CD1c-positive myeloid dendritic cell (primary cell): ENCODE measurements at regions not wholly inside any gene's neighbourhood (a gene's known extent, or its start where the extent isn't known, plus 50 kb on each side); places are given as distances from the start of the nearest gene placed in this dataset.

Experiments
- DNase-seq: peaks from one replicate; pipeline ENCODE4 v3.0.0-alpha.2; 2016; ENCODE audit errors: extremely low spot score

- no peak for DNase-seq
These were observed 970.2 kb upstream of the TYRP1 start for GRCh38 chr9:11722957-11723356.

DNA sequence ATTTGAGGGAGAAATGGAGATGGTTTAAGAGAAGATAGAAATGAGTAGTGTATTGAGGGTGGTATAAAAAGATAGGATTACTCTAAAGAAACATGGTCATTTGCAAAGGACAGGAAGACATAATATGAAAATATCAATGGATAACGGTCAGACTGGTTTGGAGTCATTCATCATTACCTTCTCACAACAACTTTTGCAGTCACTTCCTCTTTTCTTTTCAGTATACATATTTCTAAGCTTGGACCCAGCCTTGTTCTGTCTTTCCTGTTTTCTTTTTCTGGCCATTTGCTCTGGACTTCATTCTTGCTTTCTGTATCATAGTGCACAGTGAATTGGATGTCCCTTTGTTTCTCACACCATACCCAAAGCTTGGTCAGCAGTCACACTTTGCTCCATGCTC is 966.5 kb upstream of the TYRP1 start:
- DNase-seq, result no peak

GRCh38 chr9:11735391-11735790 is 957.8 kb upstream of the TYRP1 start:
- no peak for DNase-seq

- DNase-seq, result no peak
These were observed 950.7 kb upstream of the TYRP1 start for GRCh38 chr9:11742471-11742870.

GRCh38 chr9:11743356-11743755 is 949.8 kb upstream of the TYRP1 start:
- DNase-seq, result no peak

DNA sequence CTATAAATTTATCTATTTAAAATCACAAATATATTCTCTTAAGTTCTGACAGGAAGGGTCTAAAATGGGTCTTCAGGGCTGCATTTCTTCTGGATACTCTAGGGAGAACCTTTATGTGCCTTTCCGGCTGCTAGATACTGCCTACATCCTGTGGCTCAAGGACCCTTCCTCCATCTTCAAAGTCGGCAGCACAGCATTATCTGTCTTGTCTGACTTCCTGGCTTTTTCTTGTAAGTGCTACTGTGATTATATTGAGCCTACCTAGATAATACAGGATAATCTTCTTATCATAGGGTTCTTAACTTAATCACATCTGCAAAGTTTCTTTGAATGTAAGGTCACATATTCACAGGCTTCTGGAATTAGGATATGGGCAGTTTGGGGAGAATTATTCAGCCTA is 943.8 kb upstream of the TYRP1 start:
- no peak for DNase-seq

DNA sequence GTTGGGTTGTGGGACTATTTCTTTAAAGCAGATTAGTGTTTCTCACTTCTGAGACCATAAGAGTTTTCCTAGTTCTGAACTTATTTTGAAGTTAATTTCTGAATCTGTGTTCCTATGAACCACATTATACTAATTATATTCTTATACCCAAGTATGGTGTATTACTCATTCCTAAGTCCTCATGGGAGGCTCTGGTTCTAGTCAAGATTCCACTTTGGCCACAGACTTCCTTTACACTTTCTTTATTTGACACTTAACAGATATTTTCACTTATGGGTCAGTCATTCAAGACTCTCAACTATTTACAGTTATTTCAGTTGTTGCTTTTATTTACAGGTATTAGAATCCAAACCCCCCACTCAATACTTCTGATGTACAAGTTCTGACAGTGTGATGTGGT is 937.2 kb upstream of the TYRP1 start:
- DNase-seq, result no peak

GRCh38 chr9:11757408-11757807 is 935.8 kb upstream of the TYRP1 start:
- no peak for DNase-seq

DNA sequence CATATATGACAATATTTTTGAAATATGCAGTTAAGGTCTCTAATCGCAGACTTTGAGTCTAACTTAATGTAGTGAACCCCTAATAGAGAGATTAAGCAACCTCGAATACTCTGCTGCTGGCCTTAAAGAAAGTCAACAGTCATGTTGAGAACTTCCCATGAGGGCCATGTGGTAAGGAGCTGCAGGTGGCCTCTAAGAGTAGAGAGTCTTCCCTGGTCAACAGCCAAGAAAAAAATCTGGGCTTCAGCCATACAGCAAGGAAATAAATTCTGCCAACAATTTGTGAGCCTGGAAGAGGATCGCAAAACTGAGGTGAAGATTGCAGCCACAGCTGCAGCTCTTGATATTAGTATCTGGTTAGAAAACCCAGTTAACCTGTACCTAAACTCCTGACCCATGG is 935.2 kb upstream of the TYRP1 start:
- no peak for DNase-seq

GRCh38 chr9:11779971-11780370 is 913.2 kb upstream of the TYRP1 start:
- DNase-seq, result no peak

GRCh38 chr9:11792870-11793269 is 900.3 kb upstream of the TYRP1 start:
- no peak for DNase-seq

GRCh38 chr9:11794984-11795383 is 898.2 kb upstream of the TYRP1 start:
- no peak for DNase-seq

- no peak for DNase-seq
These were observed 887.2 kb upstream of the TYRP1 start for GRCh38 chr9:11805969-11806368.

DNA sequence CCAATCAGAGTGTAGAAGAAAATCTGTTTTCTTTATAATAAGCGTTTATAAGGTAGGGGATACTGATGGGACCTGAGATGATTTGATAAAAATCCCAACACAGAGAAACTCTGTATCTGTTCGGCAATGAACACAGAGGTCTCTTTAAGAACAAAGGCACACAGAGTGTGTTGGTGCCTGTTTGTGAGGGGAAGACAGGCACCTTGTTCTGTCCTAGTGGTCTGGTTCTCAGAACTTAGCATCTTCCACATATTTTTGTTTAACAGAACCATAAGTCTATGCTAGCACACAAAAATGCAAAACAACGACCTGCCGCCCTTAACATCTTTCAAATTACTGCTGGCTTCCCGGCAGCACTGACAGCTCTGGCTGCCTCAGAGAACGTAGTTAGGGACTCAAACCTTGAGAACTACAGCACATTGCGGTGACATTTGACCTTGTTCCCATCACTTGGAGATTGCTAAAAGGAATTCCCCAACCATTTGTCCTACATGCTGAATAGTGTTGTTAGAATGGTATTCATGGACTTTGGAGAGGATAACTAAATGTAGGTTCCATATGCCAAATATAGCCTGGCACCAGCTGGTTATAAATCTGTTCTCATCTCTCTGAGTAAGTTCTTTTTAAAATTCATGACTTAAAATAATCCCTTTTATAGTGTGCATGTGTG is 871.7 kb upstream of the TYRP1 start:
- DNase-seq, result no peak

DNA sequence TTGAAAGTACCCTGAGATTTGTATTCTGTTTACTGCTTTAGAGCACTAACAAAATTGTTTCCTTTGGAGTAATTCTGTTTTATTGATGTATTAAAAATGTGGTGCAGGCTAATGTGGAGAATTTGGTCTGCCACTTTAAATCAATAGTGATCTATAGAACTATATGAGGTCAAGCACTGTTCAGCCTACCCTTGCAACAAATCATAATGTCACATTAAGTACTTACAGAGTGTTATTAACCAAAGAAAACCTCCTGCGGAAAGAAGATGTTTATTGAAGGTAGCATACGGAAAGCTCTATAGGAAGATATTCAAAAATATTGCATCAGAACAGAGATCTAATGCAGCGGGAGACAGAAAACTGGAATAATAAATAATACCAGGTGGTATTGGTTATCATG is 865.0 kb upstream of the TYRP1 start:
- DNase-seq, result no peak

- no peak for DNase-seq
These were observed 860.1 kb upstream of the TYRP1 start for GRCh38 chr9:11833056-11833455.

DNA sequence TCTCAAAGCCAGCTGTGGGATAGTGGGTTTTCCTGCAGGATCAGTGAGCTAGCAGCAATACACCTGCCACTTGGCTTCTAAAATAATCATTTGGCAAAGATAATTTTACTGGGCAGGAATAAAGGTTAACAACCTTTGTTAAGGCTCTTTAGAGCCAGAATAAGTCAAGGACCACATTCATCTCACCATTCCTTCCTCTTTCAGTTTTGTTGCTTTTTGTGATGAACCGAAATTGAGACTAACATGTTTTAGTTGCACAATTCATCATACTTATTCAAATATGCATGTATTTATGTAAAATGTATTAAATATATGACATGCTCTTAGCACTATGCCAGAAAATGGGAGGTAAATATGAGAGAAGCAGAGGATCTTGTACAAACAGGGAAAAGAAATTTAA is 824.4 kb upstream of the TYRP1 start:
- no peak for DNase-seq

GRCh38 chr9:11871852-11872251 is 821.3 kb upstream of the TYRP1 start:
- no peak for DNase-seq

DNA sequence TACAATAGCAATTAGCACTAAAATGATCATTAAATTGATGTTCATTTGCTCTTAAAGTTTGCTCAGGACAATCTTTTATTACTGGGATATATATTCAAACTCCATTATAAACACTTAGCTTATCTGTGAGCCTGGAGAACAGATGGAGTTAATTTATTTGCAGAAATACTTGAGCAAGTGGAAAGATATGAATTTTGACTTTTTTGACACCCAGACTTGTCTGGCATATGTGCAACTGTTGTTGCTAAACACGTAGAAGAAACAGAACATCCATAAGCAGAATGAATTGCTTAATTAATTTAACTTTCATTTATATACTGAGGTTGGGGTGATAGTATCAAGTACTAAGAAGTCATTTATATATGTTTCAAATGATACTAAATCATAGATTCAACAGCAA is 820.7 kb upstream of the TYRP1 start:
- DNase-seq, result no peak

GRCh38 chr9:11874414-11874813 is 818.8 kb upstream of the TYRP1 start:
- no peak for DNase-seq

- no peak for DNase-seq
These were observed 800.8 kb upstream of the TYRP1 start for GRCh38 chr9:11892401-11892800.

DNA sequence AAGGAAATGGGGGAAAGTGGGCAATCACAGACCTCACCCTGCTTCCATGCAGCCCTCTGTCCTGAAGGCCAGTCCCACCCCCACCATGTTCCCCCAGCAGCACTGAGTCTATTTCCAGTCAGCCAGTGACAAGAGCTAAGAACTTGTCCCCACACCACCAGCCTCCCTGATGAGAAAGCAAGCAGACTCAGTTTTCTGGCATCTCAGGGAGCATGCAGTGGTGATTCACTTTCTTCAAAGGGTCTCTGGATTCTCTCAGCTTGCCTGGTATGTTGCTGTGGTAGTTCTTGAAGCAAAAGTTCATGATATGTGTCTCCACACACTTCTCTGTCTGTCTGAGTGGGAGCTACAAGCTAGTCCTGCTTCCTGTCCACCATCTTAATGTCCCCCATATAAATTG is 799.9 kb upstream of the TYRP1 start:
- no peak for DNase-seq

- DNase-seq, result no peak
These were observed 799.0 kb upstream of the TYRP1 start for GRCh38 chr9:11894136-11894535.

DNA sequence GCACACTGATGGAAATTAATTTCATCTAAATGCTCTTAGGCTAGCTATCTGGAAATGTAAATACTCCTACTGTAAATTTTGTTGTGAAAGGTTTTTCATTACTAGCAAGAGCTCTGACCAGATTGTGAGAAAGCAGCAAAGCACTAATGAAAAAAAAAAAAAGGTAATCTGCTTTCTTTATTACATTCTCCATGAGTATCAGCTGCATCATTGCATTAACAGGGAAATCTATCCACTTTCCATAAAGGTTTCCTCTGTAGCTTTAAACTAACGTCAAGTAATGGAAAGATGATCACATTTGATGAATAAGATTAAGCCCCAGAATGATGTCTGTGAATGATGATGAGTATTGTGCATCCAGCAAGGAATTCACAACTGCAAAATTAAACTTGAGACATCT is 790.6 kb upstream of the TYRP1 start:
- no peak for DNase-seq

GRCh38 chr9:11915699-11916098 is 777.5 kb upstream of the TYRP1 start:
- DNase-seq, result no peak
